Left colon (tissue), 2 donors: ENCODE measurements at regions not wholly inside any gene's neighbourhood (a gene's known extent, or its start where the extent isn't known, plus 50 kb on each side); places are given as distances from the start of the nearest gene placed in this dataset.

Experiments
- ATAC-seq: fragments of 200-7000 bp; cut with Tn5 transposase; one replicate; pipeline ENCODE4 v1.9.1; 2020; ENCODE audit warnings: mild to moderate bottlenecking, moderate library complexity
- DNase-seq, 2 donors: peaks; one replicate each; pipeline ENCODE4 v3.0.0-alpha.2; 2020
- intact Hi-C, 2 donors: fragments of 100-400 bp; cut with DNase I in 1 of 2; cut with micrococcal nuclease in 1 of 2; formaldehyde crosslinking; loops; one replicate each; pipeline versions ENCODE4 v1.11.2 to v1.14.0; 2022; cut with DNase I, micrococcal nuclease
- donor health status: DM: no; HTN: no; CAD: no.
- donor health status: DM: yes; HTN: yes; CAD: no.

GRCh38 chr12:23450810-23451209 is 498.7 kb downstream of the SOX5 start:
- no peak for ATAC-seq
- intact Hi-C loops, result no loop called here
- no peak for DNase-seq

- DNase-seq (no peak), ATAC-seq (no peak)
- intact Hi-C loops, result no loop called here
Measured at GRCh38 chr12:23455283-23455682, 494.2 kb downstream of the SOX5 start.

DNA sequence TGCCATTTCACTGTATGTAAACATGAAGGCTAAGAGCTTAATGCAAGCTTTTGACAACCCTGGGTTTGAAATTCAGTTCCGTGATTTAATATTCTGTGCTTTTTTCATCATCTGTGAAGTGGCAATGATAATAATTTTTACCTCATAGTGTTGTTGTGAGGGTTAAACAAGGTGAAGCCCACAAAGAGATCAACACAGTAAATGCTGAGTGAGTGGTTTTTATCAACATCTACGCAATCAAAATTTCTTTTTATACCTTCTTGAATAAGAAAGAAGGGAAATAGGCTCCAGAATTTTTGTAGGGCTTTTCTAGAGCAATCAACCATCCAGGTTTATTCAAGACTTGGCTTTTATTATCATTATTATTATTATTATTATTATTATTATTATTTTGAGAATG is 490.8 kb downstream of the SOX5 start:
- ATAC-seq, result no peak
- no peak for DNase-seq
- intact Hi-C loops, result no loop called here

DNA sequence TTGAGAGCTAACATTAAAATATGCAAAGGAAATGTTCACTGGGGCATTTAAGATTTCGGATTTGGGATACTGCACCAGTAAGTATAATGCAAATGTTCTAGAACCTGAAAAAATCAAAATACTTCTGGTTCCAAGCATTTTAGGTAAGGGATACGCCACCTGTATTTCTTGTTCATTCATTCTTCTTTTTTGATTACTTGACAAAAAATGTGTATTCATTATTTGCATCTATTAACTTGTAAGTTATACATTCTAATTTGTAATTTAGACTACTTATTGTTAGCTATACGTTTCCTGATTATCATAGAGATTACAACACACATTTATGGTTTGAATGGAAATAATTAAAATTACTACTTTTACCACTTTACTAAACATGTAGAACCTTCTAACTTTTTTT is 486.9 kb downstream of the SOX5 start:
- DNase-seq, result no peak
- intact Hi-C loops, result no loop called here
- no peak for ATAC-seq

DNA sequence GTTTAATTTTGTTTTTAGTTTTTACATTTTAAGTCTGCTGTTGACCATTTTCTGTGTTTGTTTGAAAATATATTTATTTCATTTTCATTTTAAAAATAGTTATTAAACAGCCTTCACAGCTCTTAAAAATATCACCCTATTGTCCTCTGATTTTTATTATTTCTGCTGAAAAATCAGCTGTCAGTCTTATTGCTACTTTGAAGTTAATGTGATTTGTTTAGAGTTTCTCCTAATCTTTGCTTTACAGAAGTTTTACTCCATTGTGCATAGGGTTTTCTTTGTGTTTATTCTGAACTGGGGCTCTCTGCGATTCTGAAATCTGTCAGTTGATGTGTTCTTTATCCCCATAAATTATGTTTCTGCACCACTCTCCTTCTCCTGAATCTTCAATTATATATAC is 486.3 kb downstream of the SOX5 start:
- ATAC-seq, result no peak
- intact Hi-C loops, result no loop called here
- no peak for DNase-seq

DNA sequence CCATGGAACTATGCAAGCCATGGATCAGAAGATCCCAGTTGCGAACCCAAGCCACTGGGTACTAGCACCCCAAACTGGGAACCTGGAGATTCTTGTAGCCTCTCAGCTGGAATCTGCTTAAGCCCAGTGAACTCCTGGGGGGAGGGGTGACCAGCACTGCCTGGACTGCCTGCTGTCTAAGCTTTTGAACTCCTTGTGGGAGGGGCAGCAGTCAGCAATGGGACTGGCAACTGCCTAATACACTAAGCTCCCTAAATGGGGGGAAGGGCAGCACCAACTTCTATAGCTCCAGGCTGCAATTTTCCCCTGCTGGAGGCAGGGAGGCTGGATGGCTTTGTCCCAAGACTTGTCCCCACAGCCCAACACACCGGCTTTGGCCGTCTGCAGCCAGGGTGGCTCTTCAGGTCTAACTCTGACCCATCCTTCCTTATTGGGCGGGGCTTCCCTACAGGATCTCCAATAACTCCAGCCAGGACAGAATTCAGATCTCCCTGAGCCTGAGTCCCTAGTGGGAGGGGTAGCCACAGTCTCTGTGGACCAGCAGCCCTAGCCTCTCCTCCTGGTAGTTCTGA is 485.1 kb downstream of the SOX5 start:
- intact Hi-C loops, result no loop called here
- ATAC-seq (no peak), DNase-seq (no peak)

- intact Hi-C loops, result no loop called here
- no peak for DNase-seq
- no peak for ATAC-seq
Measured at GRCh38 chr12:23472329-23472971, 477.0 kb downstream of the SOX5 start.

- no peak for ATAC-seq
- intact Hi-C loops, result no loop called here
- DNase-seq, result no peak
Measured at GRCh38 chr12:23473071-23473470, 476.4 kb downstream of the SOX5 start.

DNA sequence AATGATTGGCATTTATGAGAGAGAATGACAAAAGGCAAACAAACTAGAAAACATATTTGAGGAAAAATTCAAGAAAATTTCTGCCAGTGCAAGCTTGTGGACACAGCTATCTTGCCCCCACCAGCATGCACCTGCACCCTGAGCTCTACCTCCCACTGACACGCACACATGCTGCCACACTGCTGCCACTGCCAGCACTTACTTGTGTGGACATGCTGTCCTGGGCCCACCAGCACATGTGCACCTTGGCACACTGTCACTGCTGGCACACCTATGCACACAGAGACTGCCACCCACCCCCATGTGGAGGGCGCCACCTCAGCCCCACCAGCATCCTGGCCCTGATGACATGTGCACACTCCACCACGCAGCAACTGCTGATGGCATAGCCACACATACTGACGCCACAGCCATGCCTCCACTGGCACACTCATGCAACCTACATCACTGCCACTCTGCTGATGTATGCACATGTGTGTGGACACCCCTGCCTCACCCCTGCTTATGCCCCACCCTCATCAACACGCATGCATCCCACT is 475.0 kb downstream of the SOX5 start:
- no peak for DNase-seq
- intact Hi-C loops, result no loop called here
- no peak for ATAC-seq
